Neuronal stem cell (in vitro differentiated cells): ENCODE measurements at regions not wholly inside any gene's neighbourhood (a gene's known extent, or its start where the extent isn't known, plus 50 kb on each side); places are given as distances from the start of the nearest gene placed in this dataset.
"Not testable (repeated sequence)": the region's sequence is repeated elsewhere in the genome, so short reads cannot be mapped to it uniquely, and the experiment has no call there.

ENCODE experiments used
- DNase-seq: peaks from one replicate; pipeline ENCODE4 v3.0.0-alpha.2; 2013; ENCODE audit warnings: low spot score
- H2AFZ ChIP-seq: one replicate; pipeline ENCODE4 v1.6.1; 2013; ENCODE audit warnings: mild to moderate bottlenecking, low read length, inconsistent platforms
- H2AK5ac ChIP-seq: 2 replicates; pipeline ENCODE4 v1.6.1; 2013; ENCODE audit warnings: low read depth, mild to moderate bottlenecking, inconsistent platforms, low read length, moderate library complexity, mixed read lengths
- H2BK120ac ChIP-seq: 2 replicates; pipeline ENCODE4 v1.6.1; 2013; ENCODE audit warnings: low read depth, mild to moderate bottlenecking, inconsistent platforms, low read length, moderate library complexity, mixed read lengths
- H2BK12ac ChIP-seq: one replicate; pipeline ENCODE4 v1.6.1; 2013; ENCODE audit warnings: low read length, inconsistent platforms
- H2BK15ac ChIP-seq: 2 replicates; pipeline ENCODE4 v1.6.1; 2013; ENCODE audit warnings: mild to moderate bottlenecking, low read length, inconsistent platforms, mixed read lengths
- H2BK5ac ChIP-seq: one replicate; pipeline ENCODE4 v1.6.1; 2013; ENCODE audit warnings: inconsistent platforms, mild to moderate bottlenecking, low read length, moderate library complexity
- H3K14ac ChIP-seq: one replicate; pipeline ENCODE4 v1.6.1; 2013; ENCODE audit warnings: low read length, inconsistent platforms
- H3K18ac ChIP-seq: 2 replicates; pipeline ENCODE4 v1.6.1; 2013; ENCODE audit warnings: low read length, inconsistent platforms
- H3K23ac ChIP-seq: 2 replicates; pipeline ENCODE4 v1.6.1; 2013; ENCODE audit warnings: low read depth, mild to moderate bottlenecking, mixed read lengths, low read length, inconsistent platforms; ENCODE audit not compliant: poor library complexity
- H3K27ac ChIP-seq: replicated peaks from 3 replicates; pipeline ENCODE4 v1.5.1; 2013; ENCODE audit warnings: low read length, inconsistent platforms
- H3K27me3 ChIP-seq, 3 experiments: 2 replicates each; pipeline ENCODE4 v1.6.1; 2013; ENCODE audit warnings: low read length in 3 of 3, mild to moderate bottlenecking in 2 of 3, inconsistent platforms in 1 of 3, low read depth in 1 of 3, mixed read lengths in 1 of 3, moderate library complexity in 1 of 3; ENCODE audit not compliant: control insufficient read depth in 3 of 3, insufficient read depth in 3 of 3
- H3K36me3 ChIP-seq, 2 donors: replicated peaks in 1 of 2; 2 replicates each; pipeline ENCODE4 v1.6.1; 2013; ENCODE audit warnings: low read length in 2 of 2; ENCODE audit not compliant: control insufficient read depth in 2 of 2, insufficient read depth in 2 of 2
- H3K4ac ChIP-seq: 2 replicates; pipeline ENCODE4 v1.6.1; 2013; ENCODE audit warnings: inconsistent platforms, mild to moderate bottlenecking, low read length, moderate library complexity
- H3K4me1 ChIP-seq, 2 donors: 1 replicate in 1 of 2; 2 replicates in 1 of 2; pipeline ENCODE4 v1.6.1; 2013; ENCODE audit warnings: low read length in 2 of 2, low read depth in 1 of 2; ENCODE audit not compliant: control insufficient read depth in 2 of 2, insufficient read depth in 1 of 2
- H3K4me2 ChIP-seq: one replicate; pipeline ENCODE4 v1.6.1; 2013; ENCODE audit warnings: mild to moderate bottlenecking, low read length, inconsistent platforms; ENCODE audit not compliant: insufficient read depth, poor library complexity, severe bottlenecking
- H3K4me3 ChIP-seq, 2 donors: 2 replicates each; pipeline ENCODE4 v1.5.1; 2013; ENCODE audit warnings: low read length in 2 of 2, mild to moderate bottlenecking in 2 of 2, inconsistent platforms in 1 of 2, moderate library complexity in 1 of 2
- H3K79me1 ChIP-seq: one replicate; pipeline ENCODE4 v1.6.1; 2013; ENCODE audit warnings: low read depth, mild to moderate bottlenecking, inconsistent platforms, low read length, moderate library complexity
- H3K9ac ChIP-seq: one replicate; pipeline ENCODE4 v1.6.1; 2013; ENCODE audit warnings: mild to moderate bottlenecking, low read depth, low read length, inconsistent platforms; ENCODE audit not compliant: poor library complexity
- H3K9me3 ChIP-seq, 2 donors: replicated peaks in 1 of 2; 2 replicates each; pipeline versions ENCODE3 to v1.6.1; 2013; ENCODE audit warnings: low read length in 2 of 2, mild to moderate bottlenecking in 2 of 2, inconsistent platforms in 1 of 2, low read depth in 1 of 2, mixed read lengths in 1 of 2, moderate library complexity in 1 of 2; ENCODE audit not compliant: control insufficient read depth in 2 of 2, insufficient read depth in 1 of 2
- H4K8ac ChIP-seq: one replicate; pipeline ENCODE4 v1.6.1; 2013; ENCODE audit warnings: low read depth, mild to moderate bottlenecking, inconsistent platforms, low read length, moderate library complexity
- H4K91ac ChIP-seq: one replicate; pipeline ENCODE4 v1.6.1; 2013; ENCODE audit warnings: low read length, low read depth, mild to moderate bottlenecking, inconsistent platforms; ENCODE audit not compliant: poor library complexity
- WGBS, 2 donors: extraction: QIAGEN DNeasy Blood & Tissue Kit; methylation state at CpG; one replicate each; pipeline ENCODE4 v1.1.7; 2013; ENCODE audit warnings: missing lambda C conversion rate in 2 of 2, mixed read lengths in 1 of 2; ENCODE audit not compliant: insufficient read length in 2 of 2, insufficient replicate concordance in 1 of 2; ENCODE audit errors: extremely low coverage in 2 of 2; 5-methylcytosine and 5-hydroxymethylcytosine counted together

- Histone ChIP-seq H4K91ac (no peak overlapping the region), H3K27me3 (no peaks in the 10 kb centered on the region), H2BK5ac (no peak overlapping the region), H2BK120ac (no peak overlapping the region), H3K4ac (no peak overlapping the region), H3K36me3 (no peaks in the 10 kb centered on the region), H4K8ac (no peak overlapping the region), H3K14ac (no peak overlapping the region), H3K27ac (no peak overlapping the region), H2AFZ (no peak overlapping the region), H3K9ac (no peak overlapping the region), H2BK15ac (no peak overlapping the region), H3K4me1 (no peaks in the 10 kb centered on the region), H3K9me3 (peaks cover 3 to 4% of the 10 kb centered on the region in 2 donors), H3K79me1 (no peaks in the 10 kb centered on the region), H3K4me3 (no peak overlapping the region), H2AK5ac (no peak overlapping the region), H3K18ac (no peak overlapping the region), H2BK12ac (no peak overlapping the region), H3K23ac (no peak overlapping the region), H3K4me2 (no peak overlapping the region)
- DNase-seq: no peak
- no CpG with 5 or more reads among the region's 2 CpGs for WGBS, 2 donors
Measured at GRCh38 chr6:140379919-140380318, 1005.5 kb upstream of the CITED2 start.

- Histone ChIP-seq H2BK5ac (no peak overlapping the region), H3K4me2 (no peak overlapping the region), H2BK12ac (no peak overlapping the region), H3K9ac (no peak overlapping the region), H3K9me3 (peaks cover 2 to 4% of the 10 kb centered on the region in 2 donors), H3K27ac (no peak overlapping the region), H3K4me3 (no peak overlapping the region), H3K23ac (no peak overlapping the region), H2AFZ (no peak overlapping the region), H3K4me1 (peaks cover 0 to 1% of the 10 kb centered on the region in 2 donors), H3K27me3 (no peaks in the 10 kb centered on the region), H2BK120ac (no peak overlapping the region), H4K91ac (no peak overlapping the region), H2AK5ac (no peak overlapping the region), H3K36me3 (no peaks in the 10 kb centered on the region), H3K4ac (no peak overlapping the region), H4K8ac (no peak overlapping the region), H3K79me1 (no peaks in the 10 kb centered on the region), H3K18ac (no peak overlapping the region), H3K14ac (no peak overlapping the region), H2BK15ac (no peak overlapping the region)
- DNase-seq: no peak
Measured at GRCh38 chr6:140376209-140376608, 1001.8 kb upstream of the CITED2 start.

DNA sequence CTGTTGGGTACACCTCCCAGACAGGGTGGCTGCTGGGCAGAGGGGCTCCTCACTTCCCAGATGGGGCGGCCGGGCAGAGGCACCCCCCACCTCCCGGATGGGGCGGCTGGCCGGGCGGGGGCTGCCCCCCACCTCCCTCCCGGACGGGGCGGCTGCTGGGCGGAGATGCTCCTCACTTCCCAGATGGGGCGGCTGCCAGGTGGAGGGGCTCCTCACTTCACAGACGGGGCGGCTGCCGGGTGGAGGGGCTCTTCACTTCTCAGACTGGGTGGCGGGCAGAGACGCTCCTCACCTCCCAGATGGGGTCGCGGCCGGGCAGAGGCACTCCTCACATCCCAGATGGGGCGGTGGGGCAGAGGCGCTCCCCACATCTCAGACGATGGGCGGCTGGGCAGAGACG is 999.3 kb upstream of the CITED2 start:
- not testable (repeated sequence) for H3K4me1 ChIP-seq, H2AK5ac ChIP-seq
- WGBS, 2 donors: no CpG with 5 or more reads among the region's 24 CpGs

DNA sequence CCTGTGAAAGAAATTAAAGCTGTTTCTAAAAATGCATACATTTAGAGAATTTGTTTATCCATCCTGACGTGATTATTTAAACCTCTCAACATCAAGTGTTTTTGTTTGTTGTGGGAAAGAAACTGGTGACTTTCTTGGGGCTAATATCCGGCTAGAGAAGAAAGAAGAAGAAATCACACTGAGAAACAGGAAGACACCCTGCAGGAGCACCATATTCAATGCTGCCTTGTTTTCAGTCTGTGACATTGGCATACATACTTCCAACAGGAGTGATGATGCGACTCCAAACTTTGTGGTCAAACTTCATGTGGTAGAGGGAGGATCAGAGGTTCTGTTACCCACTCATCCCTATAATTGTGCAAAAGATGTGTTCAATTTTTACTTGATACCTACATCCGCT is 997.6 kb upstream of the CITED2 start:
- no CpG with 5 or more reads among the region's 4 CpGs for WGBS, 2 donors
- no peaks in the 10 kb centered on the region for H3K27me3 ChIP-seq
- peak overlapping the region; percentile 68 for H2AFZ ChIP-seq

More for the DNA sequence above, 999.3 kb upstream of the CITED2 start:
- H3K4me2 ChIP-seq, H2BK5ac ChIP-seq, H3K79me1 ChIP-seq, H3K9me3 ChIP-seq, H3K23ac ChIP-seq, H4K8ac ChIP-seq, H3K4ac ChIP-seq, H3K27me3 ChIP-seq, H3K9ac ChIP-seq, H2BK120ac ChIP-seq, H3K14ac ChIP-seq, H3K27ac ChIP-seq, H3K36me3 ChIP-seq, DNase-seq, H2BK12ac ChIP-seq, H3K4me3 ChIP-seq, H2BK15ac ChIP-seq, H2AFZ ChIP-seq, H4K91ac ChIP-seq, H3K18ac ChIP-seq: not testable (repeated sequence)

More for the DNA sequence above, 997.6 kb upstream of the CITED2 start:
- Histone ChIP-seq H3K4ac (no peak overlapping the region), H3K36me3 (no peaks in the 10 kb centered on the region), H3K27ac (no peak overlapping the region), H4K8ac (no peak overlapping the region), H3K23ac (no peak overlapping the region), H3K4me3 (no peak overlapping the region), H3K79me1 (no peaks in the 10 kb centered on the region), H2BK5ac (no peak overlapping the region), H4K91ac (no peak overlapping the region), H3K4me1 (peaks cover 0 to 1% of the 10 kb centered on the region in 2 donors), H3K9me3 (peaks cover 2 to 4% of the 10 kb centered on the region in 2 donors), H2BK15ac (no peak overlapping the region), H2AK5ac (no peak overlapping the region), H3K14ac (no peak overlapping the region), H2BK120ac (no peak overlapping the region), H3K4me2 (no peak overlapping the region), H3K18ac (no peak overlapping the region), H3K9ac (no peak overlapping the region), H2BK12ac (no peak overlapping the region)
- DNase-seq: no peak
